Loucy (cell line): ENCODE measurements at regions not wholly inside any gene's neighbourhood (a gene's known extent, or its start where the extent isn't known, plus 50 kb on each side); places are given as distances from the start of the nearest gene placed in this dataset.

Experiments used
- EZH2phosphoT487 ChIP-seq: fragments of 200-600 bp; IDR thresholded peaks from 2 replicates; pipeline ENCODE4 v1.6.1; 2018; ENCODE audit warnings: antibody characterized with exemption, mild to moderate bottlenecking, moderate library complexity, borderline replicate concordance
- TF ChIP-seq, protein P1 (sequence below): fragments of 200-600 bp; sonication (generic); conservative IDR thresholded peaks from 2 replicates; pipeline ENCODE4 v1.5.1; 2014; ENCODE audit warnings: mild to moderate bottlenecking, antibody characterized with exemption, low read length

DNA sequence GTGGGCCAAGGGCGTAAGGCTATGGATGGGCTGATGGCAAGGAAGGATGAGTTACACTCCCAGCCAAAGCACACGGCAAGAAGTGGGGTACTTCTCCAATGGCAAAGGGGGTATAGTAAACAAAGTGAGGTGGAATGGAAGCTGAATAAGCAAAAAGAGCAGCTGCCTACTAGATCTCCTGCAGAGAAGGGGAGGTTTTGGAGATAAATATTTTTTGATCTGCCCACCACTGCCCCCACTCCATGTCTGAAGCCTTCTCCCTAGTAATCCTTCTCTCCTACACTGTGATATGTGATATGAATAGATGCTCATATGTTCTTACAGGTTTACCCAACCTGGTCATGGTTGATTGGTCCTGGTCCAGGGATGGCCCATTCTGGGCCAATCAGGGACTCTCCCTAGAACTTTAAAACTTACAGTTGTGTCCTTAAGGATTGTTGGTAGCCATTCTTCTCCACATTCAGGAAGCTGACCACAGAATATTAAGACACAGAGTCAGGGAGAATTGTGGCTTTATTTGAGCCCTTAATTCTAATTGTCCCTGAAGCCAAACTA is 436.8 kb downstream of the OMA1 start:
- TF ChIP-seq, protein P1, sequence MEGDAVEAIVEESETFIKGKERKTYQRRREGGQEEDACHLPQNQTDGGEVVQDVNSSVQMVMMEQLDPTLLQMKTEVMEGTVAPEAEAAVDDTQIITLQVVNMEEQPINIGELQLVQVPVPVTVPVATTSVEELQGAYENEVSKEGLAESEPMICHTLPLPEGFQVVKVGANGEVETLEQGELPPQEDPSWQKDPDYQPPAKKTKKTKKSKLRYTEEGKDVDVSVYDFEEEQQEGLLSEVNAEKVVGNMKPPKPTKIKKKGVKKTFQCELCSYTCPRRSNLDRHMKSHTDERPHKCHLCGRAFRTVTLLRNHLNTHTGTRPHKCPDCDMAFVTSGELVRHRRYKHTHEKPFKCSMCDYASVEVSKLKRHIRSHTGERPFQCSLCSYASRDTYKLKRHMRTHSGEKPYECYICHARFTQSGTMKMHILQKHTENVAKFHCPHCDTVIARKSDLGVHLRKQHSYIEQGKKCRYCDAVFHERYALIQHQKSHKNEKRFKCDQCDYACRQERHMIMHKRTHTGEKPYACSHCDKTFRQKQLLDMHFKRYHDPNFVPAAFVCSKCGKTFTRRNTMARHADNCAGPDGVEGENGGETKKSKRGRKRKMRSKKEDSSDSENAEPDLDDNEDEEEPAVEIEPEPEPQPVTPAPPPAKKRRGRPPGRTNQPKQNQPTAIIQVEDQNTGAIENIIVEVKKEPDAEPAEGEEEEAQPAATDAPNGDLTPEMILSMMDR: no peak
- no peak for TF ChIP-seq EZH2phosphoT487
